IMR-90 (cell line): ENCODE measurements at regions not wholly inside any gene's neighbourhood (a gene's known extent, or its start where the extent isn't known, plus 50 kb on each side); places are given as distances from the start of the nearest gene placed in this dataset.

Experiments
- ATAC-seq: fragments of 200-7000 bp; cut with Tn5 transposase; 2 replicates; pipeline ENCODE4 v1.9.1; 2020; ENCODE audit warnings: low read depth, mild to moderate bottlenecking, moderate library complexity
- BruUV-seq: library from RNA; stranded (reverse); fragments of 400-500 nt; replicated peaks from 2 replicates; lab custom pipeline; 2021; lab: Mats Ljungman, UMichigan
- CTCF ChIA-PET: fragments of 300-600 bp; formaldehyde crosslinking; extraction: SDS; loops from one replicate; lab custom pipeline; 2021; ENCODE audit warnings: antibody characterized with exemption; lab: Yijun Ruan, JAX
- POLR2A ChIA-PET: fragments of 300-600 bp; sonication (Branson Sonifier 250); formaldehyde crosslinking; loops from one replicate; lab custom pipeline; 2022; ENCODE audit warnings: antibody characterized with exemption; ENCODE audit not compliant: unreplicated experiment; lab: Charles Lee
- DNase-seq: peaks from one replicate; pipeline ENCODE4 v3.0.0; 2013
- H2AFZ ChIP-seq: replicated peaks from 2 replicates; pipeline ENCODE3; 2013; ENCODE audit warnings: low read length, mild to moderate bottlenecking; ENCODE audit not compliant: poor library complexity
- H2AK5ac ChIP-seq: 2 replicates; pipeline ENCODE4 v1.6.1; 2013; ENCODE audit warnings: low read depth, low read length, inconsistent platforms
- H2AK9ac ChIP-seq: replicated peaks from 2 replicates; pipeline ENCODE3; 2013; ENCODE audit warnings: mild to moderate bottlenecking, low read depth, low read length, moderate library complexity; ENCODE audit not compliant: poor library complexity
- H2BK120ac ChIP-seq: 2 replicates; pipeline ENCODE4 v1.6.1; 2013; ENCODE audit warnings: low read depth, low read length, inconsistent platforms
- H2BK15ac ChIP-seq: 3 replicates; pipeline ENCODE4 v1.6.1; 2013; ENCODE audit warnings: low read depth, low read length, inconsistent platforms
- H2BK20ac ChIP-seq: 2 replicates; pipeline ENCODE4 v1.6.1; 2013; ENCODE audit warnings: low read depth, mild to moderate bottlenecking, inconsistent platforms, low read length, moderate library complexity
- H2BK5ac ChIP-seq: 2 replicates; pipeline ENCODE4 v1.6.1; 2013; ENCODE audit warnings: mild to moderate bottlenecking, low read depth, low read length, inconsistent platforms; ENCODE audit not compliant: poor library complexity, severe bottlenecking
- H3K14ac ChIP-seq: replicated peaks from 2 replicates; pipeline ENCODE4 v1.6.1; 2013; ENCODE audit warnings: low read depth, low read length, inconsistent platforms
- H3K18ac ChIP-seq: 2 replicates; pipeline ENCODE4 v1.6.1; 2013; ENCODE audit warnings: low read depth, low read length, control low read depth
- H3K23ac ChIP-seq: 2 replicates; pipeline ENCODE4 v1.6.1; 2013; ENCODE audit warnings: low read depth, low read length, inconsistent platforms
- H3K27ac ChIP-seq: 2 replicates; pipeline ENCODE4 v1.5.1; 2013; ENCODE audit warnings: mild to moderate bottlenecking, control low read depth, low read length; ENCODE audit not compliant: insufficient read depth
- H3K27me3 ChIP-seq: 2 replicates; pipeline ENCODE4 v1.6.1; 2013; ENCODE audit warnings: low read length; ENCODE audit not compliant: control insufficient read depth, insufficient read depth
- H3K36me3 ChIP-seq: 2 replicates; pipeline ENCODE4 v1.6.1; 2013; ENCODE audit warnings: low read length, mixed read lengths; ENCODE audit not compliant: control insufficient read depth, insufficient read depth
- H3K4ac ChIP-seq: 2 replicates; pipeline ENCODE4 v1.6.1; 2013; ENCODE audit warnings: low read depth, low read length, inconsistent platforms
- H3K4me1 ChIP-seq: 2 replicates; pipeline ENCODE4 v1.6.1; 2013; ENCODE audit warnings: low read length, mixed read lengths; ENCODE audit not compliant: control insufficient read depth, insufficient read depth
- H3K4me2 ChIP-seq: 2 replicates; pipeline ENCODE4 v1.6.1; 2013; ENCODE audit warnings: low read depth, mild to moderate bottlenecking, control low read depth, low read length, moderate library complexity
- H3K4me3 ChIP-seq: 2 replicates; pipeline ENCODE4 v1.5.1; 2013; ENCODE audit warnings: low read depth, mild to moderate bottlenecking, control low read depth, low read length, moderate library complexity; ENCODE audit not compliant: insufficient read depth
- H3K56ac ChIP-seq: 2 replicates; pipeline ENCODE4 v1.6.1; 2013; ENCODE audit warnings: low read length, inconsistent platforms; ENCODE audit not compliant: insufficient read depth; ENCODE audit errors: extremely low read depth
- H3K79me1 ChIP-seq, 2 experiments: 2 replicates each; pipeline ENCODE4 v1.6.1; 2013; ENCODE audit warnings: low read length in 2 of 2, inconsistent platforms in 1 of 2, low read depth in 1 of 2
- H3K9ac ChIP-seq: 2 replicates; pipeline ENCODE4 v1.6.1; 2013; ENCODE audit warnings: low read depth, low read length, control low read depth
- H3K9me1 ChIP-seq: 2 replicates; pipeline ENCODE4 v1.6.1; 2013; ENCODE audit warnings: low read length, inconsistent platforms; ENCODE audit not compliant: insufficient read depth
- H3K9me3 ChIP-seq: 2 replicates; pipeline ENCODE4 v1.6.1; 2013; ENCODE audit warnings: low read length; ENCODE audit not compliant: control insufficient read depth, insufficient read depth
- H4K20me1 ChIP-seq: 2 replicates; pipeline ENCODE4 v1.6.1; 2013; ENCODE audit warnings: low read length, inconsistent platforms; ENCODE audit not compliant: insufficient read depth
- H4K5ac ChIP-seq: 2 replicates; pipeline ENCODE4 v1.6.1; 2013; ENCODE audit warnings: mild to moderate bottlenecking, low read depth, low read length, control low read depth
- H4K8ac ChIP-seq, 2 experiments: 2 replicates each; pipeline ENCODE4 v1.6.1; 2013; ENCODE audit warnings: low read depth in 2 of 2, low read length in 2 of 2, control low read depth in 1 of 2, inconsistent platforms in 1 of 2
- H4K91ac ChIP-seq: 2 replicates; pipeline ENCODE4 v1.6.1; 2013; ENCODE audit warnings: low read depth, low read length, inconsistent platforms; ENCODE audit not compliant: insufficient read depth
- FOS ChIP-seq: fragments of 150-350 bp; IDR thresholded peaks from 2 replicates; pipeline ENCODE4 v1.6.1; 2016; ENCODE audit warnings: low read depth, low read length
- MAFK ChIP-seq: IDR thresholded peaks from 2 replicates; pipeline ENCODE4 v1.6.1; 2012; ENCODE audit warnings: low read depth, low read length, improper control_type of control experiment
- NFE2L2 ChIP-seq: fragments of 150-350 bp; IDR thresholded peaks from 2 replicates; pipeline ENCODE4 v1.6.1; 2016; ENCODE audit warnings: low read depth, mild to moderate bottlenecking, low read length
- dilution Hi-C: fragments of 300-500 bp; cut with HindIII; formaldehyde crosslinking; loops from one replicate; pipeline ENCODE4 v1.14.3; 2018; ENCODE audit warnings: low sequenced_read_pairs; ENCODE audit not compliant: unreplicated experiment
- in situ Hi-C: fragments of 300-500 bp; cut with MboI; formaldehyde crosslinking; loops from 3 replicates; pipeline ENCODE4 v1.14.3; 2019; ENCODE audit warnings: low sequenced_read_pairs, inconsistent platforms, mixed read lengths
- intact Hi-C: fragments of 100-400 bp; cut with micrococcal nuclease; formaldehyde crosslinking; loops from 2 replicates; pipeline ENCODE4 v1.10.0; 2022
- TF ChIP-seq, protein P1 (sequence below): fragments of 150-350 bp; IDR thresholded peaks from 2 replicates; pipeline ENCODE4 v1.6.1; 2016; ENCODE audit warnings: low read depth, mild to moderate bottlenecking, low read length, moderate library complexity, borderline replicate concordance

DNA sequence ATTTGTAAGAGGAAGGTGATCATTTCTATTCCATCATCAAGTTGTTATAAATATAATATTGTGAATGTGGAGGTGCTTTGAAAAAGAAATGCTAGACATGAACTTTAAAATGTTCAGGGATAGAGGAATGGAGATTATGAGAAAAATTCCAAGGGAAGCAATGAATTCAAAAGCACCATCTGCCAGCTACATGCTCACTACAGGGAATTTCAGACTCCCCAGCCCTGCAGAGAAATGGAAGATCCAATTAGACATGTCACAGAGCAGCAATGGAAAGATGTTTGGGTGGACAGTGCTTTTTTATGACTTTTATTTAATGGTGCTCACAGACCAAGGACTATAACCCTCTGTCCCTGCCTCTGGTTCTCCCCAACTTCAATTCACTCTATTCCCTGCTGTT is 209.7 kb downstream of the ESM1 start:
- no TSS peak for BruUV-seq

More for the DNA sequence above, 209.7 kb downstream of the ESM1 start:
- Histone ChIP-seq H3K27me3 (no peaks in the 10 kb centered on the region), H3K23ac (no peak overlapping the region), H3K4me2 (no peak overlapping the region), H3K4ac (no peak overlapping the region), H4K5ac (no peak overlapping the region), H3K18ac (no peak overlapping the region), H2AK9ac (no peak overlapping the region), H3K56ac (no peak overlapping the region), H4K91ac (no peak overlapping the region), H2BK20ac (no peak overlapping the region), H3K36me3 (no peaks in the 10 kb centered on the region), H2AFZ (no peak overlapping the region), H3K14ac (no peak overlapping the region), H3K9me1 (no peaks in the 10 kb centered on the region), H3K9ac (no peak overlapping the region), H4K20me1 (no peaks in the 10 kb centered on the region), H3K79me1 (no peaks in the 10 kb centered on the region), H2BK120ac (no peak overlapping the region), H2AK5ac (no peak overlapping the region), H3K4me1 (peaks cover 5% of the 10 kb centered on the region), H2BK5ac (no peak overlapping the region), H3K27ac (no peak overlapping the region), H4K8ac (no peak overlapping the region), H3K4me3 (no peak overlapping the region), H3K9me3 (no peaks in the 10 kb centered on the region), H2BK15ac (no peak overlapping the region)
- dilution Hi-C loops, result no loop called here
- intact Hi-C loops, result no loop called here
- ChIA-PET POLR2A (no interaction called here), CTCF (no interaction called here)
- DNase-seq, result no peak
- in situ Hi-C loops, result no loop called here
- no peak for ATAC-seq
- no peak for TF ChIP-seq FOS
- no peak for TF ChIP-seq NFE2L2
- no peak for TF ChIP-seq MAFK
- TF ChIP-seq, protein P1, sequence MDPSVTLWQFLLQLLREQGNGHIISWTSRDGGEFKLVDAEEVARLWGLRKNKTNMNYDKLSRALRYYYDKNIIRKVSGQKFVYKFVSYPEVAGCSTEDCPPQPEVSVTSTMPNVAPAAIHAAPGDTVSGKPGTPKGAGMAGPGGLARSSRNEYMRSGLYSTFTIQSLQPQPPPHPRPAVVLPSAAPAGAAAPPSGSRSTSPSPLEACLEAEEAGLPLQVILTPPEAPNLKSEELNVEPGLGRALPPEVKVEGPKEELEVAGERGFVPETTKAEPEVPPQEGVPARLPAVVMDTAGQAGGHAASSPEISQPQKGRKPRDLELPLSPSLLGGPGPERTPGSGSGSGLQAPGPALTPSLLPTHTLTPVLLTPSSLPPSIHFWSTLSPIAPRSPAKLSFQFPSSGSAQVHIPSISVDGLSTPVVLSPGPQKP, result no peak
